ENCODE measurements at regions not wholly inside any gene's neighbourhood (a gene's known extent, or its start where the extent isn't known, plus 50 kb on each side); places are given as distances from the start of the nearest gene placed in this dataset.

GRCh38 chr4:96429657-96430056 is 589.8 kb downstream of the PDHA2 start:
- H3K36me3 ChIP-seq (replicated peaks; ENCODE audit: insufficient read depth, low read depth), result no peaks in the 10 kb centered on the region
- no peak overlapping the region for H2AFZ ChIP-seq
- no peaks in the 10 kb centered on the region for H4K20me1 ChIP-seq (ENCODE audit: insufficient read depth, poor library complexity, severe bottlenecking)
- H3K79me2 ChIP-seq, result no peaks in the 10 kb centered on the region
- no peaks in the 10 kb centered on the region for H3K9me3 ChIP-seq (ENCODE audit: low read depth)
- H3K9me2 ChIP-seq (replicated peaks; ENCODE audit: insufficient read depth), result no peaks in the 10 kb centered on the region
- no peak overlapping the region for H3K4me3 ChIP-seq
- H3K4me1 ChIP-seq (ENCODE audit: insufficient read depth), result no peaks in the 10 kb centered on the region
- no peak for TF ChIP-seq EZH2 (IDR thresholded peaks at IDR 0.05; ENCODE audit: borderline replicate concordance)
- TF ChIP-seq, protein P1, sequence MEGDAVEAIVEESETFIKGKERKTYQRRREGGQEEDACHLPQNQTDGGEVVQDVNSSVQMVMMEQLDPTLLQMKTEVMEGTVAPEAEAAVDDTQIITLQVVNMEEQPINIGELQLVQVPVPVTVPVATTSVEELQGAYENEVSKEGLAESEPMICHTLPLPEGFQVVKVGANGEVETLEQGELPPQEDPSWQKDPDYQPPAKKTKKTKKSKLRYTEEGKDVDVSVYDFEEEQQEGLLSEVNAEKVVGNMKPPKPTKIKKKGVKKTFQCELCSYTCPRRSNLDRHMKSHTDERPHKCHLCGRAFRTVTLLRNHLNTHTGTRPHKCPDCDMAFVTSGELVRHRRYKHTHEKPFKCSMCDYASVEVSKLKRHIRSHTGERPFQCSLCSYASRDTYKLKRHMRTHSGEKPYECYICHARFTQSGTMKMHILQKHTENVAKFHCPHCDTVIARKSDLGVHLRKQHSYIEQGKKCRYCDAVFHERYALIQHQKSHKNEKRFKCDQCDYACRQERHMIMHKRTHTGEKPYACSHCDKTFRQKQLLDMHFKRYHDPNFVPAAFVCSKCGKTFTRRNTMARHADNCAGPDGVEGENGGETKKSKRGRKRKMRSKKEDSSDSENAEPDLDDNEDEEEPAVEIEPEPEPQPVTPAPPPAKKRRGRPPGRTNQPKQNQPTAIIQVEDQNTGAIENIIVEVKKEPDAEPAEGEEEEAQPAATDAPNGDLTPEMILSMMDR (IDR thresholded peaks at IDR 0.05; ENCODE audit: poor library complexity), result no peak
- no peak for TF ChIP-seq EZH2phosphoT487 (IDR thresholded peaks at IDR 0.05; ENCODE audit: low read depth, severe bottlenecking, unreplicated experiment)
- no peak overlapping the region for H3K4me2 ChIP-seq
- no peak overlapping the region for H3K27ac ChIP-seq
- no peak for DNase-seq (ENCODE audit: low spot score)
- H3K27me3 ChIP-seq, result no peaks in the 10 kb centered on the region

GRCh38 chr4:96431094-96431493 is 591.2 kb downstream of the PDHA2 start:
- Histone ChIP-seq H4K20me1 (ENCODE audit: insufficient read depth, poor library complexity, severe bottlenecking) (no peaks in the 10 kb centered on the region), H3K36me3 (replicated peaks; ENCODE audit: insufficient read depth, low read depth) (no peaks in the 10 kb centered on the region), H3K27ac (no peak overlapping the region), H2AFZ (no peak overlapping the region), H3K79me2 (no peaks in the 10 kb centered on the region), H3K9me3 (ENCODE audit: low read depth) (no peaks in the 10 kb centered on the region), H3K9me2 (replicated peaks; ENCODE audit: insufficient read depth) (no peaks in the 10 kb centered on the region), H3K4me1 (ENCODE audit: insufficient read depth) (no peaks in the 10 kb centered on the region), H3K4me2 (no peak overlapping the region), H3K4me3 (no peak overlapping the region), H3K27me3 (no peaks in the 10 kb centered on the region)
- TF ChIP-seq EZH2 (IDR thresholded peaks at IDR 0.05; ENCODE audit: borderline replicate concordance) (no peak), EZH2phosphoT487 (IDR thresholded peaks at IDR 0.05; ENCODE audit: low read depth, severe bottlenecking, unreplicated experiment) (no peak)
- TF ChIP-seq, protein P1 (IDR thresholded peaks at IDR 0.05; ENCODE audit: poor library complexity), result no peak
- DNase-seq (ENCODE audit: low spot score), result no peak
- 91% methylated on average over 2 of the region's 2 CpGs for WGBS (ENCODE audit: low lambda C conversion rate, missing lambda C conversion rate)

- peaks cover 10% of the 10 kb centered on the region for H3K9me3 ChIP-seq (ENCODE audit: low read depth)
- H2AFZ ChIP-seq, result no peak overlapping the region
- no peaks in the 10 kb centered on the region for H3K79me2 ChIP-seq
- H3K4me2 ChIP-seq, result no peak overlapping the region
- no peaks in the 10 kb centered on the region for H3K4me1 ChIP-seq (ENCODE audit: insufficient read depth)
- no peaks in the 10 kb centered on the region for H4K20me1 ChIP-seq (ENCODE audit: insufficient read depth, poor library complexity, severe bottlenecking)
- no peaks in the 10 kb centered on the region for H3K36me3 ChIP-seq (replicated peaks; ENCODE audit: insufficient read depth, low read depth)
- H3K9me2 ChIP-seq (replicated peaks; ENCODE audit: insufficient read depth), result no peaks in the 10 kb centered on the region
- no peaks in the 10 kb centered on the region for H3K27me3 ChIP-seq
- no peak overlapping the region for H3K27ac ChIP-seq
- no peak for DNase-seq (ENCODE audit: low spot score)
- 66% methylated on average over 3 of the region's 3 CpGs for WGBS (ENCODE audit: low lambda C conversion rate, missing lambda C conversion rate)
- no peak overlapping the region for H3K4me3 ChIP-seq
- TF ChIP-seq EZH2 (IDR thresholded peaks at IDR 0.05; ENCODE audit: borderline replicate concordance) (no peak), EZH2phosphoT487 (IDR thresholded peaks at IDR 0.05; ENCODE audit: low read depth, severe bottlenecking, unreplicated experiment) (no peak)
- TF ChIP-seq, protein P1 (IDR thresholded peaks at IDR 0.05; ENCODE audit: poor library complexity), result no peak
Observed at GRCh38 chr4:96448315-96448872, 608.5 kb downstream of the PDHA2 start.
